ENCODE measurements at regions not wholly inside any gene's neighbourhood (a gene's known extent, or its start where the extent isn't known, plus 50 kb on each side); places are given as distances from the start of the nearest gene placed in this dataset.
"Not testable (repeated sequence)": the region's sequence is repeated elsewhere in the genome, so short reads cannot be mapped to it uniquely, and the experiment has no call there.

GRCh38 chr20:30811885-30812671, 445.4 kb upstream of the DEFB115 start:
- no peak for DNase-seq
- in situ Hi-C loops (cut with MboI; ENCODE audit: low pct_unique_long_range_greater_than_20kb, low sequenced_read_pairs), result no loop called here

- no peak for DNase-seq
- in situ Hi-C loops (cut with MboI; ENCODE audit: low pct_unique_long_range_greater_than_20kb, low sequenced_read_pairs), result no loop called here
Measured at GRCh38 chr20:30812739-30813411, 444.6 kb upstream of the DEFB115 start.

GRCh38 chr20:30813412-30814311, 443.8 kb upstream of the DEFB115 start:
- in situ Hi-C loops (cut with MboI; ENCODE audit: low pct_unique_long_range_greater_than_20kb, low sequenced_read_pairs); DNase-seq: not testable (repeated sequence)

GRCh38 chr20:30814312-30814639, 443.2 kb upstream of the DEFB115 start:
- DNase-seq; in situ Hi-C loops (cut with MboI; ENCODE audit: low pct_unique_long_range_greater_than_20kb, low sequenced_read_pairs): not testable (repeated sequence)

GRCh38 chr20:30815027-30815576, 442.4 kb upstream of the DEFB115 start:
- DNase-seq; in situ Hi-C loops (cut with MboI; ENCODE audit: low pct_unique_long_range_greater_than_20kb, low sequenced_read_pairs): not testable (repeated sequence)

- in situ Hi-C loops (cut with MboI; ENCODE audit: low pct_unique_long_range_greater_than_20kb, low sequenced_read_pairs), result no loop called here
Measured at GRCh38 chr20:30815577-30816181, 441.8 kb upstream of the DEFB115 start.

GRCh38 chr20:30816182-30816645, 441.2 kb upstream of the DEFB115 start:
- no peak for DNase-seq
- in situ Hi-C loops (cut with MboI; ENCODE audit: low pct_unique_long_range_greater_than_20kb, low sequenced_read_pairs), result no loop called here

More at GRCh38 chr20:30815577-30816181, 441.8 kb upstream of the DEFB115 start:
- no peak for DNase-seq

- DNase-seq; in situ Hi-C loops (cut with MboI; ENCODE audit: low pct_unique_long_range_greater_than_20kb, low sequenced_read_pairs): not testable (repeated sequence)
Measured at GRCh38 chr20:30821615-30822014, 435.8 kb upstream of the DEFB115 start.

- DNase-seq, result not testable (repeated sequence)
Measured at GRCh38 chr20:30824666-30825065, 432.8 kb upstream of the DEFB115 start.

GRCh38 chr20:30845923-30846322, 411.5 kb upstream of the DEFB115 start:
- in situ Hi-C loops (cut with MboI; ENCODE audit: low pct_unique_long_range_greater_than_20kb, low sequenced_read_pairs), result not testable (repeated sequence)
- peak; percentile 21 for DNase-seq

More at GRCh38 chr20:30824666-30825065, 432.8 kb upstream of the DEFB115 start:
- in situ Hi-C loops (cut with MboI; ENCODE audit: low pct_unique_long_range_greater_than_20kb, low sequenced_read_pairs), result not testable (repeated sequence)

GRCh38 chr20:30868271-30868670, 389.2 kb upstream of the DEFB115 start:
- in situ Hi-C loops (cut with MboI; ENCODE audit: low pct_unique_long_range_greater_than_20kb, low sequenced_read_pairs); DNase-seq: not testable (repeated sequence)

- in situ Hi-C loops (cut with MboI; ENCODE audit: low pct_unique_long_range_greater_than_20kb, low sequenced_read_pairs); DNase-seq: not testable (repeated sequence)
Measured at GRCh38 chr20:30871127-30871526, 386.3 kb upstream of the DEFB115 start.

GRCh38 chr20:30872252-30872651, 385.2 kb upstream of the DEFB115 start:
- in situ Hi-C loops (cut with MboI; ENCODE audit: low pct_unique_long_range_greater_than_20kb, low sequenced_read_pairs); DNase-seq: not testable (repeated sequence)

- in situ Hi-C loops (cut with MboI; ENCODE audit: low pct_unique_long_range_greater_than_20kb, low sequenced_read_pairs); DNase-seq: not testable (repeated sequence)
Measured at GRCh38 chr20:30875868-30876267, 381.6 kb upstream of the DEFB115 start.

GRCh38 chr20:30891400-30891799, 366.1 kb upstream of the DEFB115 start:
- DNase-seq; in situ Hi-C loops (cut with MboI; ENCODE audit: low pct_unique_long_range_greater_than_20kb, low sequenced_read_pairs): not testable (repeated sequence)

GRCh38 chr20:30892541-30893345, 364.7 kb upstream of the DEFB115 start:
- in situ Hi-C loops (cut with MboI; ENCODE audit: low pct_unique_long_range_greater_than_20kb, low sequenced_read_pairs), result no loop called here
- no peak for DNase-seq

- in situ Hi-C loops (cut with MboI; ENCODE audit: low pct_unique_long_range_greater_than_20kb, low sequenced_read_pairs); DNase-seq: not testable (repeated sequence)
Measured at GRCh38 chr20:30893346-30894314, 363.8 kb upstream of the DEFB115 start.

Data from KBM-7 (cell line).